HG03135 (cell line): ENCODE measurements at regions not wholly inside any gene's neighbourhood (a gene's known extent, or its start where the extent isn't known, plus 50 kb on each side); places are given as distances from the start of the nearest gene placed in this dataset.

Experiments
- ATAC-seq: cut with Tn5 transposase; IDR thresholded peaks from one replicate; pipeline ENCODE4 v1.9.1; 2021; ENCODE audit warnings: mild to moderate bottlenecking, moderate library complexity; ENCODE audit not compliant: unreplicated experiment

- no peak for ATAC-seq
These were observed 1258.4 kb upstream of the MIR17HG start for GRCh38 chr13:90089051-90089450.

- no peak for ATAC-seq
These were observed 1255.9 kb upstream of the MIR17HG start for GRCh38 chr13:90091611-90092010.

GRCh38 chr13:90094357-90094756 is 1253.1 kb upstream of the MIR17HG start:
- no peak for ATAC-seq

GRCh38 chr13:90098577-90098976 is 1248.9 kb upstream of the MIR17HG start:
- no peak for ATAC-seq

GRCh38 chr13:90099847-90100246 is 1247.6 kb upstream of the MIR17HG start:
- no peak for ATAC-seq

GRCh38 chr13:90103099-90103784 is 1244.2 kb upstream of the MIR17HG start:
- ATAC-seq: no peak

GRCh38 chr13:90104764-90105163 is 1242.7 kb upstream of the MIR17HG start:
- ATAC-seq: no peak

GRCh38 chr13:90105276-90105675 is 1242.2 kb upstream of the MIR17HG start:
- ATAC-seq: no peak

- ATAC-seq: no peak
These were observed 1241.5 kb upstream of the MIR17HG start for GRCh38 chr13:90105849-90106496.

GRCh38 chr13:90107661-90108060 is 1239.8 kb upstream of the MIR17HG start:
- ATAC-seq: no peak

- no peak for ATAC-seq
These were observed 1238.9 kb upstream of the MIR17HG start for GRCh38 chr13:90108547-90108946.

GRCh38 chr13:90116121-90116520 is 1231.4 kb upstream of the MIR17HG start:
- ATAC-seq: no peak

- no peak for ATAC-seq
These were observed 1228.9 kb upstream of the MIR17HG start for GRCh38 chr13:90118467-90119071.

- no peak for ATAC-seq
These were observed 1227.5 kb upstream of the MIR17HG start for GRCh38 chr13:90120026-90120425.

- ATAC-seq: no peak
These were observed 1225.7 kb upstream of the MIR17HG start for GRCh38 chr13:90121784-90122183.

- ATAC-seq: no peak
These were observed 1225.0 kb upstream of the MIR17HG start for GRCh38 chr13:90122531-90122930.

GRCh38 chr13:90135558-90135957 is 1211.9 kb upstream of the MIR17HG start:
- ATAC-seq: no peak

GRCh38 chr13:90142251-90142650 is 1205.2 kb upstream of the MIR17HG start:
- no peak for ATAC-seq

GRCh38 chr13:90154311-90154960 is 1193.1 kb upstream of the MIR17HG start:
- no peak for ATAC-seq

- ATAC-seq: no peak
These were observed 1191.1 kb upstream of the MIR17HG start for GRCh38 chr13:90156390-90156789.

GRCh38 chr13:90168953-90169352 is 1178.5 kb upstream of the MIR17HG start:
- ATAC-seq: no peak

GRCh38 chr13:90170208-90170607 is 1177.3 kb upstream of the MIR17HG start:
- ATAC-seq: no peak
